Neural cell (in vitro differentiated cells): ENCODE measurements at regions not wholly inside any gene's neighbourhood (a gene's known extent, or its start where the extent isn't known, plus 50 kb on each side); places are given as distances from the start of the nearest gene placed in this dataset.

Source experiments
- EP300 ChIP-seq: fragments of 450-650 bp; conservative IDR thresholded peaks from 2 replicates; pipeline ENCODE4 v1.6.1; 2014; ENCODE audit warnings: antibody characterized with exemption, mild to moderate bottlenecking, moderate library complexity; ENCODE audit not compliant: poor library complexity, severe bottlenecking
- EZH2 ChIP-seq: fragments of 200-600, 300-800 bp; shearing (Covaris generic), sonication (generic); IDR thresholded peaks from 2 replicates; pipeline ENCODE4 v1.6.1; 2014; ENCODE audit warnings: antibody characterized with exemption, low read length, borderline replicate concordance, mild to moderate bottlenecking; ENCODE audit not compliant: insufficient read depth, poor library complexity, severe bottlenecking
- MXI1 ChIP-seq: fragments of 450-650 bp; conservative IDR thresholded peaks from 2 replicates; pipeline ENCODE4 v1.6.1; 2014; ENCODE audit warnings: antibody characterized with exemption, mild to moderate bottlenecking; ENCODE audit not compliant: poor library complexity, severe bottlenecking
- POLR2AphosphoS5 ChIP-seq: IDR thresholded peaks from 2 replicates; pipeline ENCODE4 v1.6.1; 2012
- RAD21 ChIP-seq: fragments of 450-650 bp; conservative IDR thresholded peaks from 2 replicates; pipeline ENCODE4 v1.6.1; 2014; ENCODE audit warnings: antibody characterized with exemption, mild to moderate bottlenecking, moderate library complexity
- SMC3 ChIP-seq: fragments of 450-650 bp; conservative IDR thresholded peaks from 2 replicates; pipeline ENCODE4 v1.6.1; 2014; ENCODE audit warnings: antibody characterized with exemption, mild to moderate bottlenecking, moderate library complexity; ENCODE audit not compliant: poor library complexity
- TAF1 ChIP-seq: IDR thresholded peaks from 2 replicates; pipeline ENCODE4 v1.6.1; 2012; ENCODE audit warnings: low read depth
- TF ChIP-seq, protein P1 (sequence below): fragments of 450-650 bp; IDR thresholded peaks from 2 replicates; pipeline ENCODE4 v1.5.1; 2014; ENCODE audit warnings: antibody characterized with exemption, mild to moderate bottlenecking, moderate library complexity; ENCODE audit not compliant: poor library complexity, severe bottlenecking
- TF ChIP-seq, protein P2 (sequence below): IDR thresholded peaks from 2 replicates; pipeline ENCODE4 v1.6.1; 2012; ENCODE audit warnings: borderline replicate concordance

DNA sequence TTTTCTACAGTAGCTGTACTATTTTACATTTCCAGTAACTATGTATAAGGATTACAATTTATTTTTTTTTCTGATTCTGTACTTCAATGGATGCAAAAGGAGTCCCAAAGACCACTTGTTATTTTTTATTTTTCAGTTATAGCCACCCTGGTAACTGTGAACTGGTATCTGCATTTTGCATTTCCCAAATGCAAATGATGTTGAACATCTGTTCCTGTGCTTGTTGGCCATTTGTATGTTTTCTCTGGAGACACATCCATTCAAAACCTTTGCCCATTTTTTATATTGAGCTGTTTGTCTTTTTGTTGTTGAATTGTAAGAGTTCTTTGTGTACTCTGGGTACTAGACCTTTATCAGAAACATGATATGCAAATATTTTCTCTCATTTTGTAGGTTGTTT lies 485.6 kb downstream of the LRIG3 start:
- TF ChIP-seq POLR2AphosphoS5 (no peak), EP300 (no peak), SMC3 (no peak), EZH2 (no peak), TAF1 (no peak), RAD21 (no peak), MXI1 (no peak)
- TF ChIP-seq, protein P1, sequence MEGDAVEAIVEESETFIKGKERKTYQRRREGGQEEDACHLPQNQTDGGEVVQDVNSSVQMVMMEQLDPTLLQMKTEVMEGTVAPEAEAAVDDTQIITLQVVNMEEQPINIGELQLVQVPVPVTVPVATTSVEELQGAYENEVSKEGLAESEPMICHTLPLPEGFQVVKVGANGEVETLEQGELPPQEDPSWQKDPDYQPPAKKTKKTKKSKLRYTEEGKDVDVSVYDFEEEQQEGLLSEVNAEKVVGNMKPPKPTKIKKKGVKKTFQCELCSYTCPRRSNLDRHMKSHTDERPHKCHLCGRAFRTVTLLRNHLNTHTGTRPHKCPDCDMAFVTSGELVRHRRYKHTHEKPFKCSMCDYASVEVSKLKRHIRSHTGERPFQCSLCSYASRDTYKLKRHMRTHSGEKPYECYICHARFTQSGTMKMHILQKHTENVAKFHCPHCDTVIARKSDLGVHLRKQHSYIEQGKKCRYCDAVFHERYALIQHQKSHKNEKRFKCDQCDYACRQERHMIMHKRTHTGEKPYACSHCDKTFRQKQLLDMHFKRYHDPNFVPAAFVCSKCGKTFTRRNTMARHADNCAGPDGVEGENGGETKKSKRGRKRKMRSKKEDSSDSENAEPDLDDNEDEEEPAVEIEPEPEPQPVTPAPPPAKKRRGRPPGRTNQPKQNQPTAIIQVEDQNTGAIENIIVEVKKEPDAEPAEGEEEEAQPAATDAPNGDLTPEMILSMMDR: no peak
- TF ChIP-seq, protein P2, sequence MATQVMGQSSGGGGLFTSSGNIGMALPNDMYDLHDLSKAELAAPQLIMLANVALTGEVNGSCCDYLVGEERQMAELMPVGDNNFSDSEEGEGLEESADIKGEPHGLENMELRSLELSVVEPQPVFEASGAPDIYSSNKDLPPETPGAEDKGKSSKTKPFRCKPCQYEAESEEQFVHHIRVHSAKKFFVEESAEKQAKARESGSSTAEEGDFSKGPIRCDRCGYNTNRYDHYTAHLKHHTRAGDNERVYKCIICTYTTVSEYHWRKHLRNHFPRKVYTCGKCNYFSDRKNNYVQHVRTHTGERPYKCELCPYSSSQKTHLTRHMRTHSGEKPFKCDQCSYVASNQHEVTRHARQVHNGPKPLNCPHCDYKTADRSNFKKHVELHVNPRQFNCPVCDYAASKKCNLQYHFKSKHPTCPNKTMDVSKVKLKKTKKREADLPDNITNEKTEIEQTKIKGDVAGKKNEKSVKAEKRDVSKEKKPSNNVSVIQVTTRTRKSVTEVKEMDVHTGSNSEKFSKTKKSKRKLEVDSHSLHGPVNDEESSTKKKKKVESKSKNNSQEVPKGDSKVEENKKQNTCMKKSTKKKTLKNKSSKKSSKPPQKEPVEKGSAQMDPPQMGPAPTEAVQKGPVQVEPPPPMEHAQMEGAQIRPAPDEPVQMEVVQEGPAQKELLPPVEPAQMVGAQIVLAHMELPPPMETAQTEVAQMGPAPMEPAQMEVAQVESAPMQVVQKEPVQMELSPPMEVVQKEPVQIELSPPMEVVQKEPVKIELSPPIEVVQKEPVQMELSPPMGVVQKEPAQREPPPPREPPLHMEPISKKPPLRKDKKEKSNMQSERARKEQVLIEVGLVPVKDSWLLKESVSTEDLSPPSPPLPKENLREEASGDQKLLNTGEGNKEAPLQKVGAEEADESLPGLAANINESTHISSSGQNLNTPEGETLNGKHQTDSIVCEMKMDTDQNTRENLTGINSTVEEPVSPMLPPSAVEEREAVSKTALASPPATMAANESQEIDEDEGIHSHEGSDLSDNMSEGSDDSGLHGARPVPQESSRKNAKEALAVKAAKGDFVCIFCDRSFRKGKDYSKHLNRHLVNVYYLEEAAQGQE: no peak
